SK-N-SH (cell line): ENCODE measurements at regions not wholly inside any gene's neighbourhood (a gene's known extent, or its start where the extent isn't known, plus 50 kb on each side); places are given as distances from the start of the nearest gene placed in this dataset.

ENCODE experiments used
- CTCF ChIP-seq: fragments of 200-600 bp; sonication (generic); IDR thresholded peaks from 2 replicates; pipeline ENCODE4 v1.6.1; 2017; ENCODE audit warnings: antibody characterized with exemption, mild to moderate bottlenecking, moderate library complexity
- EP300 ChIP-seq, 2 experiments: IDR thresholded peaks; 2 replicates each; pipeline versions ENCODE4 v1.4.0 to v1.6.1; 2012; ENCODE audit warnings: borderline replicate concordance in 1 of 2, low read depth in 1 of 2, low read length in 1 of 2
- POLR2AphosphoS5 ChIP-seq: IDR thresholded peaks from 2 replicates; pipeline ENCODE4 v1.6.1; 2012; ENCODE audit warnings: low read depth, low read length

- TF ChIP-seq CTCF: no peak
- no peak for TF ChIP-seq EP300 (IDR thresholded peaks at IDR 0.05; ENCODE audit: borderline replicate concordance in 1 of 2, low read depth in 1 of 2, low read length in 1 of 2)
- no peak for TF ChIP-seq POLR2AphosphoS5
Measured at GRCh38 chr6:12449447-12449846, 159.3 kb downstream of the EDN1 start.
